ENCODE measurements at regions not wholly inside any gene's neighbourhood (a gene's known extent, or its start where the extent isn't known, plus 50 kb on each side); places are given as distances from the start of the nearest gene placed in this dataset.
"Not testable (repeated sequence)": the region's sequence is repeated elsewhere in the genome, so short reads cannot be mapped to it uniquely, and the experiment has no call there.

DNA sequence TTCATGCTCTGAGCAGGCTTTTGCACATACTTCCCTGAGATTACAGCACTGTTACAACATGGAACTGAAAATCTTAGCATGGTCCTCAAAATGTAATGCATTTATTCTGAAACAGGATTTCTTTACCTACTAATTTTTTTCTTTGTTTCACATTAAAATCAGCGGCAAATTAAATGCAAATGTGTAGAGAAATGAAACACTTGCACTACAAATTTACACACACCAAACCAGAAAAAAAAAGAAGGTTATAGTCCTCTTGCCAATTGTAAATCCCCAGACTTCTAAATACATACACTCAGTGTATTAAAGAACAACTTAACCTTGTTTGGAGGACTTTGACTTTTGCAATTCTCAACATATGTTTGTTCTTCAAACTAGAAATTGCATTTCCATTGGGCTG, 210.9 kb upstream of the TBX18 start:
- Mint-ChIP-seq H3K4me1 (ENCODE audit: low read depth) (no peaks in the 10 kb centered on the region), H3K36me3 (ENCODE audit: low read depth) (no peaks in the 10 kb centered on the region), H3K9me3 (peaks cover 4% of the 10 kb centered on the region), H3K27me3 (ENCODE audit: low read depth) (no peaks in the 10 kb centered on the region), H3K27ac (no peak overlapping the region), H3K4me3 (no peak overlapping the region)

GRCh38 chr6:84973606-84974005, 209.2 kb upstream of the TBX18 start:
- Mint-ChIP-seq H3K4me1 (ENCODE audit: low read depth) (no peaks in the 10 kb centered on the region), H3K9me3 (peaks cover 15% of the 10 kb centered on the region), H3K27ac (no peak overlapping the region), H3K36me3 (ENCODE audit: low read depth) (no peaks in the 10 kb centered on the region), H3K4me3 (no peak overlapping the region), H3K27me3 (ENCODE audit: low read depth) (no peaks in the 10 kb centered on the region)

- Mint-ChIP-seq H3K27me3 (ENCODE audit: low read depth) (no peaks in the 10 kb centered on the region), H3K4me3 (no peak overlapping the region), H3K9me3 (peaks cover 33% of the 10 kb centered on the region), H3K4me1 (ENCODE audit: low read depth) (no peaks in the 10 kb centered on the region), H3K36me3 (ENCODE audit: low read depth) (no peaks in the 10 kb centered on the region), H3K27ac (no peak overlapping the region)
Measured at GRCh38 chr6:84967965-84968364, 203.6 kb upstream of the TBX18 start.

DNA sequence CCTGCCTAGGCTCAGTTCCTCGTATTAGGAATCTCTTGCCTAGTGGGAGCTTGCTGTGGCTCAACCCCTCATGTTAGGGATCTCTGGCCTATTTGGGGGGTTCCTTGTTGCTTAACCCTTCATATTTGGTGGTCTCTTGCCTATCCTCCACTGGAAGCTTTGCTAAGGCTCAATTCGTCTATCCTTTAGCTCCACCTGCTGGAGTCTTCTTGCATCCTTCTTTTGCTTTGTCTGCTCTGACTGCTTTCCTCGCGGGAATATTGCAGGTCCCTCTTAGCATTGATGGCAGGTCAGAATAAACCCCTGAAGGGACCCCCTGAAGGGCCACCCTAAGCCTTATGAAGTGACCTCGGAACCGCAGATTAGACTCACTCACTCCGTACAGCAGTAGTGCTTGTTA, 203.0 kb upstream of the TBX18 start:
- H3K36me3 Mint-ChIP-seq (ENCODE audit: low read depth): no peaks in the 10 kb centered on the region
- H3K4me3 Mint-ChIP-seq: no peak overlapping the region
- no peak overlapping the region for H3K27ac Mint-ChIP-seq
- H3K9me3 Mint-ChIP-seq: peaks cover 30% of the 10 kb centered on the region
- no peaks in the 10 kb centered on the region for H3K4me1 Mint-ChIP-seq (ENCODE audit: low read depth)
- no peaks in the 10 kb centered on the region for H3K27me3 Mint-ChIP-seq (ENCODE audit: low read depth)

DNA sequence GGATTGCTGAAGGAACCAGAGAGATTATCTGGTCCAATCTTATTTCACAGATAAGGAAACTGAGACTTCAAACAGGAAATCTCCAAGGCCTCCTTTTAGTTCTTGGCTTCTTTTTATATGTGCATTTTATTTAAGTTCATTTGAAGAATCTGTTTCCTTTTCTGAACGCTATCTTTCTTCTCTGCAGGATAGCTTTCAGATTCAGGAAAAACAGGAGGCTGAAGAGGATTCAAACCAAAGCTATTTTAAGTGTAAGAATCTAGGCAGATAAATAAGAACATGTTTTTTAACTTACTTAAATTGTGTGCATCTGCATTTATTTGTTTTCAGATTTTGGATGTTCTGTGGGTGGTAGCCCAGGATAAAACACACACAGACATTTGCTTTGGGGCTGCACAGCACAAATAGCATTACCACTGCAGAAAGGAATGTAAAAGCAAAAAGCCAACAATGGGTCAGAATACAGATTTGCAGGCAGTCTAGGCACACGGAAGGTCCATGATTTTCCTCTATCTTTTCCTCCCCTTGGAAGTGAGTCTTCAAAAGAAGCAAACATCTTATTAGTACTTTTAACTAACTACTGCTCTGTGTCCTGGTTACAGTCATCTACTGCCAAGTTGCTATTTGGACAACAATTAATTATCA, 188.8 kb upstream of the TBX18 start:
- Mint-ChIP-seq H3K4me1 (ENCODE audit: low read depth) (no peaks in the 10 kb centered on the region), H3K36me3 (ENCODE audit: low read depth) (no peaks in the 10 kb centered on the region), H3K27ac (no peak overlapping the region), H3K9me3 (peaks cover 8% of the 10 kb centered on the region), H3K4me3 (no peak overlapping the region), H3K27me3 (ENCODE audit: low read depth) (no peaks in the 10 kb centered on the region)

DNA sequence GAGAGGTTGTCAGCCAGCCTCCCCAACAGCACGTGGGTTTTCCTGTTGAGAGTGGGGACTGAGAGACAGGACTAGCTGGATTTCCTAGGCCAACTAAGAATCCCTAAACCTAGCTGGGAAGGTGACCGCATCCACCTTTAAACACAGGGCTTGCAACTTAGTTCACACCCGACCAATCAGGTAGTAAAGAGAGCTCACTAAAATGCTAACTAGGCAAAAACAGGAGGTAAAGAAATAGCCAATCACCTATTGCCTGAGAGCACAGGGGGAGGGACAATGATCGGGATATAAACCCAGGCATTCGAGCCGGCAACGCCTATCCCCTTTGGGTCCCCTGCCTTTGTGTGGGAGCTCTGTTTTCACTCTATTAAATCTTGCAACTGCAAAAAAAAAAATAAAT, 180.5 kb upstream of the TBX18 start:
- H3K36me3 Mint-ChIP-seq (ENCODE audit: low read depth); H3K4me3 Mint-ChIP-seq: not testable (repeated sequence)

GRCh38 chr6:84943905-84944304, 179.5 kb upstream of the TBX18 start:
- no peaks in the 10 kb centered on the region for H3K27me3 Mint-ChIP-seq (ENCODE audit: low read depth)
- H3K4me1 Mint-ChIP-seq (ENCODE audit: low read depth): no peaks in the 10 kb centered on the region
- H3K27ac Mint-ChIP-seq: no peak overlapping the region
- H3K4me3 Mint-ChIP-seq: no peak overlapping the region
- no peaks in the 10 kb centered on the region for H3K36me3 Mint-ChIP-seq (ENCODE audit: low read depth)
- peaks cover 3% of the 10 kb centered on the region for H3K9me3 Mint-ChIP-seq

More for the DNA sequence above, 180.5 kb upstream of the TBX18 start:
- not testable (repeated sequence) for H3K4me1 Mint-ChIP-seq (ENCODE audit: low read depth); H3K27me3 Mint-ChIP-seq (ENCODE audit: low read depth); H3K27ac Mint-ChIP-seq; H3K9me3 Mint-ChIP-seq

GRCh38 chr6:84941609-84942008, 177.2 kb upstream of the TBX18 start:
- H3K36me3 Mint-ChIP-seq (ENCODE audit: low read depth); H3K9me3 Mint-ChIP-seq; H3K4me1 Mint-ChIP-seq (ENCODE audit: low read depth); H3K27ac Mint-ChIP-seq; H3K4me3 Mint-ChIP-seq; H3K27me3 Mint-ChIP-seq (ENCODE audit: low read depth): not testable (repeated sequence)

GRCh38 chr6:84929212-84929611, 164.8 kb upstream of the TBX18 start:
- no peaks in the 10 kb centered on the region for H3K27me3 Mint-ChIP-seq (ENCODE audit: low read depth)
- no peaks in the 10 kb centered on the region for H3K36me3 Mint-ChIP-seq (ENCODE audit: low read depth)
- H3K9me3 Mint-ChIP-seq: no peaks in the 10 kb centered on the region
- H3K27ac Mint-ChIP-seq: no peak overlapping the region
- no peaks in the 10 kb centered on the region for H3K4me1 Mint-ChIP-seq (ENCODE audit: low read depth)
- H3K4me3 Mint-ChIP-seq: no peak overlapping the region

- H3K36me3 Mint-ChIP-seq (ENCODE audit: low read depth): no peaks in the 10 kb centered on the region
- H3K9me3 Mint-ChIP-seq: no peaks in the 10 kb centered on the region
- no peak overlapping the region for H3K4me3 Mint-ChIP-seq
- no peak overlapping the region for H3K27ac Mint-ChIP-seq
- H3K4me1 Mint-ChIP-seq (ENCODE audit: low read depth): no peaks in the 10 kb centered on the region
- no peaks in the 10 kb centered on the region for H3K27me3 Mint-ChIP-seq (ENCODE audit: low read depth)
Measured at GRCh38 chr6:84927551-84927950, 163.2 kb upstream of the TBX18 start.

GRCh38 chr6:84926189-84927155, 162.1 kb upstream of the TBX18 start:
- Mint-ChIP-seq H3K4me3 (no peak overlapping the region), H3K36me3 (ENCODE audit: low read depth) (no peaks in the 10 kb centered on the region), H3K4me1 (ENCODE audit: low read depth) (no peaks in the 10 kb centered on the region), H3K9me3 (no peaks in the 10 kb centered on the region), H3K27ac (no peak overlapping the region), H3K27me3 (ENCODE audit: low read depth) (no peaks in the 10 kb centered on the region)

- Mint-ChIP-seq H3K4me3 (no peak overlapping the region), H3K9me3 (no peaks in the 10 kb centered on the region), H3K27ac (no peak overlapping the region), H3K36me3 (ENCODE audit: low read depth) (no peaks in the 10 kb centered on the region), H3K27me3 (ENCODE audit: low read depth) (no peaks in the 10 kb centered on the region), H3K4me1 (ENCODE audit: low read depth) (no peaks in the 10 kb centered on the region)
Measured at GRCh38 chr6:84921891-84922290, 157.5 kb upstream of the TBX18 start.

DNA sequence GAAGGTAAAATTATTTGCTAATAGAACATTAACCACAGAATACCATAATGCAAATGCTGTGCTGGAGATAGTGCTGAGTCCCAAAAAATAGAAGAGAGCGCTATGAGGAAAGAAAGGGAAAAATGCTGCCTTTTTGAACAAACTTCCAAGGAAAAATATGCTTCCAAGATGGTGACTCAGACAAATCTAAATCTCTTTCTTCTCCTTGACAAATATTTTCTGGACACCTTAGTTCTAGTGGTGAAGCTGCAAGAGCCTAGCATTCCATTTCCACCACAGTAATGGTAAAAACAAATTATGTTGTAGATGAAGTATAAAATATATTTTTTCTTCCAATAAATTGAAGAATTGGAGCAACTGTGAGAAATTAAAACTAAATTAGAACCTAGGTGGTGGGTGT, 155.6 kb upstream of the TBX18 start:
- Mint-ChIP-seq H3K4me1 (ENCODE audit: low read depth) (no peaks in the 10 kb centered on the region), H3K4me3 (no peak overlapping the region), H3K27me3 (ENCODE audit: low read depth) (no peaks in the 10 kb centered on the region), H3K9me3 (no peaks in the 10 kb centered on the region), H3K27ac (no peak overlapping the region), H3K36me3 (ENCODE audit: low read depth) (no peaks in the 10 kb centered on the region)

DNA sequence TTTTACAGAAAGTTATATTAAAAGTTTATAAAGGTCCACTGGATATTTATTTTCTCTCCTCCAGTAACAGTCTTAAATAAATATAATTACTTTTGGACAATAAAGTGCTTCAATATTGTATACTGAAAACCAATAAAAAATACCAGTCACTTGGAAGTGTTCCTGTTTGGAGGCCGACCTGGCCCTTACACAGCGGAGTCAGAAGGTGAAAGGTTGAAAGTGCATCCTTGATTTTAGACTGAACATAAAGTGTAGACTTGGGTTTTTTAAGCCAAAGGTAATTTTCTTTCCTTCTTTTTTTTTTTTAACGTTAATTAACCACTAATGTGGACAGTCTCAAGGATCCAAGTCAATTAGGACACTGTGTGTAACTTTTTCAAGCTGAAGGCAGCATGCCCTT, 152.3 kb upstream of the TBX18 start:
- Mint-ChIP-seq H3K9me3 (no peaks in the 10 kb centered on the region), H3K4me1 (ENCODE audit: low read depth) (no peaks in the 10 kb centered on the region), H3K27ac (no peak overlapping the region), H3K4me3 (no peak overlapping the region), H3K27me3 (ENCODE audit: low read depth) (no peaks in the 10 kb centered on the region), H3K36me3 (ENCODE audit: low read depth) (no peaks in the 10 kb centered on the region)
